IMR-90 (cell line): ENCODE measurements at regions not wholly inside any gene's neighbourhood (a gene's known extent, or its start where the extent isn't known, plus 50 kb on each side); places are given as distances from the start of the nearest gene placed in this dataset.

Experiments used
- ATAC-seq: fragments of 200-7000 bp; cut with Tn5 transposase; 2 replicates; pipeline ENCODE4 v1.9.1; 2020; ENCODE audit warnings: low read depth, mild to moderate bottlenecking, moderate library complexity
- BruUV-seq: library from RNA; stranded (reverse); fragments of 400-500 nt; replicated peaks from 2 replicates; lab custom pipeline; 2021; lab: Mats Ljungman, UMichigan
- CTCF ChIA-PET: fragments of 300-600 bp; formaldehyde crosslinking; extraction: SDS; loops from one replicate; lab custom pipeline; 2021; ENCODE audit warnings: antibody characterized with exemption; lab: Yijun Ruan, JAX
- POLR2A ChIA-PET: fragments of 300-600 bp; sonication (Branson Sonifier 250); formaldehyde crosslinking; loops from one replicate; lab custom pipeline; 2022; ENCODE audit warnings: antibody characterized with exemption; ENCODE audit not compliant: unreplicated experiment; lab: Charles Lee
- DNase-seq: peaks from one replicate; pipeline ENCODE4 v3.0.0; 2013
- H2AFZ ChIP-seq: replicated peaks from 2 replicates; pipeline ENCODE3; 2013; ENCODE audit warnings: low read length, mild to moderate bottlenecking; ENCODE audit not compliant: poor library complexity
- H2AK5ac ChIP-seq: 2 replicates; pipeline ENCODE4 v1.6.1; 2013; ENCODE audit warnings: low read depth, low read length, inconsistent platforms
- H2AK9ac ChIP-seq: replicated peaks from 2 replicates; pipeline ENCODE3; 2013; ENCODE audit warnings: mild to moderate bottlenecking, low read depth, low read length, moderate library complexity; ENCODE audit not compliant: poor library complexity
- H2BK120ac ChIP-seq: 2 replicates; pipeline ENCODE4 v1.6.1; 2013; ENCODE audit warnings: low read depth, low read length, inconsistent platforms
- H2BK15ac ChIP-seq: 3 replicates; pipeline ENCODE4 v1.6.1; 2013; ENCODE audit warnings: low read depth, low read length, inconsistent platforms
- H2BK20ac ChIP-seq: 2 replicates; pipeline ENCODE4 v1.6.1; 2013; ENCODE audit warnings: low read depth, mild to moderate bottlenecking, inconsistent platforms, low read length, moderate library complexity
- H2BK5ac ChIP-seq: 2 replicates; pipeline ENCODE4 v1.6.1; 2013; ENCODE audit warnings: mild to moderate bottlenecking, low read depth, low read length, inconsistent platforms; ENCODE audit not compliant: poor library complexity, severe bottlenecking
- H3K14ac ChIP-seq: replicated peaks from 2 replicates; pipeline ENCODE4 v1.6.1; 2013; ENCODE audit warnings: low read depth, low read length, inconsistent platforms
- H3K18ac ChIP-seq: 2 replicates; pipeline ENCODE4 v1.6.1; 2013; ENCODE audit warnings: low read depth, low read length, control low read depth
- H3K23ac ChIP-seq: 2 replicates; pipeline ENCODE4 v1.6.1; 2013; ENCODE audit warnings: low read depth, low read length, inconsistent platforms
- H3K27ac ChIP-seq: 2 replicates; pipeline ENCODE4 v1.5.1; 2013; ENCODE audit warnings: mild to moderate bottlenecking, control low read depth, low read length; ENCODE audit not compliant: insufficient read depth
- H3K27me3 ChIP-seq: 2 replicates; pipeline ENCODE4 v1.6.1; 2013; ENCODE audit warnings: low read length; ENCODE audit not compliant: control insufficient read depth, insufficient read depth
- H3K36me3 ChIP-seq: 2 replicates; pipeline ENCODE4 v1.6.1; 2013; ENCODE audit warnings: low read length, mixed read lengths; ENCODE audit not compliant: control insufficient read depth, insufficient read depth
- H3K4ac ChIP-seq: 2 replicates; pipeline ENCODE4 v1.6.1; 2013; ENCODE audit warnings: low read depth, low read length, inconsistent platforms
- H3K4me1 ChIP-seq: 2 replicates; pipeline ENCODE4 v1.6.1; 2013; ENCODE audit warnings: low read length, mixed read lengths; ENCODE audit not compliant: control insufficient read depth, insufficient read depth
- H3K4me2 ChIP-seq: 2 replicates; pipeline ENCODE4 v1.6.1; 2013; ENCODE audit warnings: low read depth, mild to moderate bottlenecking, control low read depth, low read length, moderate library complexity
- H3K4me3 ChIP-seq: 2 replicates; pipeline ENCODE4 v1.5.1; 2013; ENCODE audit warnings: low read depth, mild to moderate bottlenecking, control low read depth, low read length, moderate library complexity; ENCODE audit not compliant: insufficient read depth
- H3K56ac ChIP-seq: 2 replicates; pipeline ENCODE4 v1.6.1; 2013; ENCODE audit warnings: low read length, inconsistent platforms; ENCODE audit not compliant: insufficient read depth; ENCODE audit errors: extremely low read depth
- H3K79me1 ChIP-seq, 2 experiments: 2 replicates each; pipeline ENCODE4 v1.6.1; 2013; ENCODE audit warnings: low read length in 2 of 2, inconsistent platforms in 1 of 2, low read depth in 1 of 2
- H3K9ac ChIP-seq: 2 replicates; pipeline ENCODE4 v1.6.1; 2013; ENCODE audit warnings: low read depth, low read length, control low read depth
- H3K9me1 ChIP-seq: 2 replicates; pipeline ENCODE4 v1.6.1; 2013; ENCODE audit warnings: low read length, inconsistent platforms; ENCODE audit not compliant: insufficient read depth
- H3K9me3 ChIP-seq: 2 replicates; pipeline ENCODE4 v1.6.1; 2013; ENCODE audit warnings: low read length; ENCODE audit not compliant: control insufficient read depth, insufficient read depth
- H4K20me1 ChIP-seq: 2 replicates; pipeline ENCODE4 v1.6.1; 2013; ENCODE audit warnings: low read length, inconsistent platforms; ENCODE audit not compliant: insufficient read depth
- H4K5ac ChIP-seq: 2 replicates; pipeline ENCODE4 v1.6.1; 2013; ENCODE audit warnings: mild to moderate bottlenecking, low read depth, low read length, control low read depth
- H4K8ac ChIP-seq, 2 experiments: 2 replicates each; pipeline ENCODE4 v1.6.1; 2013; ENCODE audit warnings: low read depth in 2 of 2, low read length in 2 of 2, control low read depth in 1 of 2, inconsistent platforms in 1 of 2
- H4K91ac ChIP-seq: 2 replicates; pipeline ENCODE4 v1.6.1; 2013; ENCODE audit warnings: low read depth, low read length, inconsistent platforms; ENCODE audit not compliant: insufficient read depth
- MAFK ChIP-seq: IDR thresholded peaks from 2 replicates; pipeline ENCODE4 v1.6.1; 2012; ENCODE audit warnings: low read depth, low read length, improper control_type of control experiment
- MXI1 ChIP-seq: IDR thresholded peaks from 2 replicates; pipeline ENCODE4 v1.6.1; 2012; ENCODE audit warnings: low read depth, mild to moderate bottlenecking, low read length, moderate library complexity, borderline replicate concordance
- WGBS, 2 experiments: methylation state at CpG; one replicate each; pipeline versions ENCODE4 v1.1.5 to v1.1.7; 2013; ENCODE audit warnings: missing lambda C conversion rate in 2 of 2; ENCODE audit not compliant: insufficient read length in 1 of 2; ENCODE audit errors: extremely low coverage in 2 of 2; 5-methylcytosine and 5-hydroxymethylcytosine counted together
- dilution Hi-C: fragments of 300-500 bp; cut with HindIII; formaldehyde crosslinking; loops from one replicate; pipeline ENCODE4 v1.14.3; 2018; ENCODE audit warnings: low sequenced_read_pairs; ENCODE audit not compliant: unreplicated experiment
- in situ Hi-C: fragments of 300-500 bp; cut with MboI; formaldehyde crosslinking; loops from 3 replicates; pipeline ENCODE4 v1.14.3; 2019; ENCODE audit warnings: low sequenced_read_pairs, inconsistent platforms, mixed read lengths
- intact Hi-C: fragments of 100-400 bp; cut with micrococcal nuclease; formaldehyde crosslinking; loops from 2 replicates; pipeline ENCODE4 v1.10.0; 2022

DNA sequence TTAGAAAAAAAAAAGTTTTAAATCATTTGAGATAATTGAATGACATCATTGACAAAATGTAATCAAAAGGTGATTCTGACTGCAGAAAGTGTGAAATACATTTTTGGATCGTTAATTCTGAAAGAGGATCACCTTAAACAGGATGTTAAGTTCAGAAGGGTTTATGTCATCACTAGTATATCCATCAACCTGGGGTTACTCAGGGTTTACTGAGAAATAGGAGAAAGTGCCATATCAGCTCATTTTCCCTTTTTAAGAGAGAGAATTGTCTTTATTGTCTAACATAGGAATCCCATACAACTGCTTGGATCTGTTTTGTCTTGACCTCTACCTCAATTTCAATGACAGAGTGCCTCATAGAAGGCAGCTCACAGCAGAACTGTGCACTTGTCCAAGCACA lies 466.1 kb upstream of the LINC00305 start:
- no peak overlapping the region for H4K5ac ChIP-seq
- no peak overlapping the region for H3K18ac ChIP-seq
- no peak overlapping the region for H2AK5ac ChIP-seq
- no peaks in the 10 kb centered on the region for H3K36me3 ChIP-seq
- H3K4me2 ChIP-seq: no peak overlapping the region
- intact Hi-C loops: no loop called here
- no peak overlapping the region for H4K8ac ChIP-seq
- no peak overlapping the region for H3K56ac ChIP-seq
- no peak for ATAC-seq
- no peak for DNase-seq
- no peaks in the 10 kb centered on the region for H4K20me1 ChIP-seq
- H3K9me1 ChIP-seq: no peaks in the 10 kb centered on the region
- in situ Hi-C loops: no loop called here
- no peak for TF ChIP-seq MXI1
- peak; percentile 55 for TF ChIP-seq MAFK
- ChIA-PET POLR2A (no interaction called here), CTCF (no interaction called here)
- H2BK120ac ChIP-seq: no peak overlapping the region
- H2AK9ac ChIP-seq: no peak overlapping the region
- no peaks in the 10 kb centered on the region for H3K4me1 ChIP-seq
- no peak overlapping the region for H2AFZ ChIP-seq
- H2BK20ac ChIP-seq: no peak overlapping the region
- H2BK15ac ChIP-seq: no peak overlapping the region
- WGBS, 2 experiments: no CpG with 5 or more reads among the region's 1 CpG
- dilution Hi-C loops: no loop called here
- H3K9ac ChIP-seq: no peak overlapping the region
- H2BK5ac ChIP-seq: no peak overlapping the region
- H3K9me3 ChIP-seq: peaks cover 6% of the 10 kb centered on the region
- H3K4ac ChIP-seq: no peak overlapping the region
- H3K79me1 ChIP-seq: no peaks in the 10 kb centered on the region
- no peaks in the 10 kb centered on the region for H3K27me3 ChIP-seq
- H3K27ac ChIP-seq: no peak overlapping the region
- BruUV-seq: no TSS peak
- no peak overlapping the region for H3K23ac ChIP-seq
- H3K14ac ChIP-seq: no peak overlapping the region
- no peak overlapping the region for H3K4me3 ChIP-seq
- no peak overlapping the region for H4K91ac ChIP-seq
